ENCODE measurements at regions not wholly inside any gene's neighbourhood (a gene's known extent, or its start where the extent isn't known, plus 50 kb on each side); places are given as distances from the start of the nearest gene placed in this dataset.

- Mint-ChIP-seq H3K36me3 (ENCODE audit: insufficient read depth, unreplicated experiment) (peaks cover 6% of the 10 kb centered on the region), H3K27ac (ENCODE audit: low read depth, unreplicated experiment) (no peak overlapping the region), H3K4me3 (ENCODE audit: unreplicated experiment) (no peak overlapping the region), H3K9me3 (ENCODE audit: unreplicated experiment) (peaks cover 5% of the 10 kb centered on the region), H3K4me1 (ENCODE audit: insufficient read depth, unreplicated experiment) (peaks cover 40% of the 10 kb centered on the region), H3K27me3 (ENCODE audit: insufficient read depth, unreplicated experiment) (no peaks in the 10 kb centered on the region)
- ChIA-PET POLR2A (no interaction called here), CTCF (interaction anchor here (0.5 to 1.9 kb wide), 4 partner anchors 14 to 481 kb away, joined by 3 to 6 read pairs (median 3); no protein-coding TSS in a partner anchor)
- TF ChIP-seq, protein P1, sequence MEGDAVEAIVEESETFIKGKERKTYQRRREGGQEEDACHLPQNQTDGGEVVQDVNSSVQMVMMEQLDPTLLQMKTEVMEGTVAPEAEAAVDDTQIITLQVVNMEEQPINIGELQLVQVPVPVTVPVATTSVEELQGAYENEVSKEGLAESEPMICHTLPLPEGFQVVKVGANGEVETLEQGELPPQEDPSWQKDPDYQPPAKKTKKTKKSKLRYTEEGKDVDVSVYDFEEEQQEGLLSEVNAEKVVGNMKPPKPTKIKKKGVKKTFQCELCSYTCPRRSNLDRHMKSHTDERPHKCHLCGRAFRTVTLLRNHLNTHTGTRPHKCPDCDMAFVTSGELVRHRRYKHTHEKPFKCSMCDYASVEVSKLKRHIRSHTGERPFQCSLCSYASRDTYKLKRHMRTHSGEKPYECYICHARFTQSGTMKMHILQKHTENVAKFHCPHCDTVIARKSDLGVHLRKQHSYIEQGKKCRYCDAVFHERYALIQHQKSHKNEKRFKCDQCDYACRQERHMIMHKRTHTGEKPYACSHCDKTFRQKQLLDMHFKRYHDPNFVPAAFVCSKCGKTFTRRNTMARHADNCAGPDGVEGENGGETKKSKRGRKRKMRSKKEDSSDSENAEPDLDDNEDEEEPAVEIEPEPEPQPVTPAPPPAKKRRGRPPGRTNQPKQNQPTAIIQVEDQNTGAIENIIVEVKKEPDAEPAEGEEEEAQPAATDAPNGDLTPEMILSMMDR (IDR thresholded peaks at IDR 0.05; ENCODE audit: unreplicated experiment): no peak
- no TSS peak for BruUV-seq (replicated peaks)
- DNase-seq (ENCODE audit: unreplicated experiment): no peak
- intact Hi-C loops (cut with micrococcal nuclease): no loop called here
Measured at GRCh38 chr21:38144193-38144592, 112.6 kb upstream of the KCNJ15 start.

DNA sequence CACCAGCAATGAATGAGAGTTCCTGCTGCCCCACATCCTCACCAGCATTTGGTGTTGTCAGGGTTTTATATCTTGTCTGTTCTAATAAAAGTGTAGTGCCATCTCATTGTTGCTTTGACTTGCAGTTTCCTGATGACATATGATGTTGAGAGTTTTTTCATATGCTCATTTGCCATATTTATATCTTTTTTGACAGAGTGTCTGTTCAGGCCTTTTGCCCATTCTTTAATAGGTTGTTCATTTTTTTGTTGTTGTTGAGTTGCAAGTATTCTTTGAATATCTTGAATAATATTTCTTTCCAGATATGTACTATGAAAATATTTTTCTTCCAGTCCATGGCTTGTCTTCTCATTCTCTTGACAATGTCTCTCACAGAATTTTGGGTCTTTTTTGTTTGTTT, 111.7 kb upstream of the KCNJ15 start:
- no peak overlapping the region for H3K4me3 Mint-ChIP-seq (ENCODE audit: unreplicated experiment)
- ChIA-PET POLR2A (no interaction called here), CTCF (no interaction called here)
- H3K27ac Mint-ChIP-seq (ENCODE audit: low read depth, unreplicated experiment): no peak overlapping the region
- H3K27me3 Mint-ChIP-seq (ENCODE audit: insufficient read depth, unreplicated experiment): no peaks in the 10 kb centered on the region
- H3K36me3 Mint-ChIP-seq (ENCODE audit: insufficient read depth, unreplicated experiment): no peaks in the 10 kb centered on the region
- peaks cover 32% of the 10 kb centered on the region for H3K4me1 Mint-ChIP-seq (ENCODE audit: insufficient read depth, unreplicated experiment)
- intact Hi-C loops (cut with micrococcal nuclease): no loop called here
- TF ChIP-seq, protein P1 (IDR thresholded peaks at IDR 0.05; ENCODE audit: unreplicated experiment): no peak
- no TSS peak for BruUV-seq (replicated peaks)
- no peak for DNase-seq (ENCODE audit: unreplicated experiment)
- peaks cover 5% of the 10 kb centered on the region for H3K9me3 Mint-ChIP-seq (ENCODE audit: unreplicated experiment)

- TF ChIP-seq, protein P1 (IDR thresholded peaks at IDR 0.05; ENCODE audit: unreplicated experiment): no peak
- CTCF ChIA-PET: interaction anchor here (0.7 to 1.3 kb wide), 3 partner anchors 11 to 447 kb away, joined by 3 to 4 read pairs (median 3); no protein-coding TSS in a partner anchor
- DNase-seq (ENCODE audit: unreplicated experiment): no peak
- Mint-ChIP-seq H3K36me3 (ENCODE audit: insufficient read depth, unreplicated experiment) (no peaks in the 10 kb centered on the region), H3K27ac (ENCODE audit: low read depth, unreplicated experiment) (peak overlapping the region; percentile 10), H3K4me1 (ENCODE audit: insufficient read depth, unreplicated experiment) (peaks cover 26% of the 10 kb centered on the region), H3K9me3 (ENCODE audit: unreplicated experiment) (peaks cover 5% of the 10 kb centered on the region), H3K4me3 (ENCODE audit: unreplicated experiment) (no peak overlapping the region), H3K27me3 (ENCODE audit: insufficient read depth, unreplicated experiment) (no peaks in the 10 kb centered on the region)
- intact Hi-C loops (cut with micrococcal nuclease): no loop called here
- POLR2A ChIA-PET: interaction anchor here (0.6 to 0.7 kb wide), 2 partner anchors 8 to 678 kb away, joined by 3 read pairs; no protein-coding TSS in a partner anchor
- no TSS peak for BruUV-seq (replicated peaks)
Measured at GRCh38 chr21:38147391-38147790, 109.4 kb upstream of the KCNJ15 start.

DNA sequence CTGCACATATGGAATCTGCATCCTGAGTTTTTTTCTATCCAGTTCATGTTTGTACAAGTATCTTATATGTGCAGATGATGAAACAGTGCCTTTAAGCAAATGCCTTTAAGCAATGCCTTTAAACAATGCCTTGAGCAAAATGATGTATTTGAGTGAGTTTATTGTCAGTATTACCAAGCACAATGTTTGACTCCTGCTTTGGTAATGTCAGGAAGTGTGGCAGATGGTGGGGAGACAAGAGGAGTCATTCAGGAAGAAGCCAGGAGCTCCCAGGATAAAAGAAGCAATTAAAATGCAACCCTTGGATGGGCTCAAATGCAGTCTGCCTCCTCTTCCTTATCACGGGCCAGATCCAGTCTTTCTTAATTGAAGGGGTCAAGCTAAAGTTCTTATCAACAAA, 108.7 kb upstream of the KCNJ15 start:
- peaks cover 5% of the 10 kb centered on the region for H3K9me3 Mint-ChIP-seq (ENCODE audit: unreplicated experiment)
- peaks cover 25% of the 10 kb centered on the region for H3K4me1 Mint-ChIP-seq (ENCODE audit: insufficient read depth, unreplicated experiment)
- no peaks in the 10 kb centered on the region for H3K27me3 Mint-ChIP-seq (ENCODE audit: insufficient read depth, unreplicated experiment)
- H3K4me3 Mint-ChIP-seq (ENCODE audit: unreplicated experiment): no peak overlapping the region
- no peaks in the 10 kb centered on the region for H3K36me3 Mint-ChIP-seq (ENCODE audit: insufficient read depth, unreplicated experiment)
- TF ChIP-seq, protein P1 (IDR thresholded peaks at IDR 0.05; ENCODE audit: unreplicated experiment): no peak
- no TSS peak for BruUV-seq (replicated peaks)
- intact Hi-C loops (cut with micrococcal nuclease): no loop called here
- peak overlapping the region; percentile 10 for H3K27ac Mint-ChIP-seq (ENCODE audit: low read depth, unreplicated experiment)
- ChIA-PET POLR2A (interaction anchor here (0.6 to 1.1 kb wide), 2 partner anchors 9 to 1928 kb away, joined by 3 to 4 read pairs; no protein-coding TSS in a partner anchor), CTCF (interaction anchor here (0.6 to 1.4 kb wide), 5 partner anchors 11 to 505 kb away, joined by 3 to 7 read pairs (median 4); no protein-coding TSS in a partner anchor)
- peak; percentile 36 for DNase-seq (ENCODE audit: unreplicated experiment)
